ENCODE measurements at regions not wholly inside any gene's neighbourhood (a gene's known extent, or its start where the extent isn't known, plus 50 kb on each side); places are given as distances from the start of the nearest gene placed in this dataset.

DNA sequence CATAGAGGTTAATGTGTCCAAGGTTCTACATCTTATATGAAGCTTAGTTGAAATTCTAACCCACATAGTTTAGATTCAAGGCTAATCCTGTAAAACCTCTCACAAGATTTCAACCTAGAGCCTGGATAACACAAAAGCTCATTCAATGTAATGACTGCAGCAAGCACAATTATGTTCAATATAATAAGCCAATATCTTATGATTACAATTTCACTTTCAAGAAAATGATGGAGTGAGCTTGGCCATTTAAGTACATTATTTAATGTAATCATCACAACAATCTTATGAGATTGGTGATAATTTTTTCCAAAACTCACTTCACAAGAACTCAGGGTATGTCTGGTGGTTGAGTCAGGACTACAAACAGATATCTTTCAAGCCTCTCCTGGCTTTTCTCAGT lies 1140.8 kb upstream of the WWC1 start:
- H3K27ac ChIP-seq: no peak overlapping the region
- DNase-seq (ENCODE audit: low read depth, low spot score): no peak

DNA sequence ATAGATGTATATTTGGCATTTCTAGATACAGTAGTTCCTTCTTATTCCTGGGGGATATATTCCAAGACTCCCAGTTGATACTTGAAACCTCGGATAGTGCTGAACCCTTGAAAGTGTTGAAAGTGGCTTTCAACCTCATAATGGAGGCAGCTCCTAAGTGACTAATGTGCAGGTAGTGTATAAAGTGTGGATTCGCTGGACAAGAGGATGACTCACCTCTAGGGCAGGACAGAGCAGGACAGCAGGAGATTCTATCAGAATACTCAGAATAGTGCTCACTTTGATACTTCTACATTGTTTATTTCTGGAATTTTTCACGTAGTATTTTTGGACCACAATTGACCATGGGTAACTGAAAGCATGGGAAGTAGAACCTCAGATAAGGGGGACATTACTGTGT lies 1138.9 kb upstream of the WWC1 start:
- H3K27ac ChIP-seq: no peak overlapping the region
- no peak for DNase-seq (ENCODE audit: low read depth, low spot score)

- DNase-seq (ENCODE audit: low read depth, low spot score): no peak
- H3K27ac ChIP-seq: no peak overlapping the region
Measured at GRCh38 chr5:167155387-167156005, 1135.9 kb upstream of the WWC1 start.

DNA sequence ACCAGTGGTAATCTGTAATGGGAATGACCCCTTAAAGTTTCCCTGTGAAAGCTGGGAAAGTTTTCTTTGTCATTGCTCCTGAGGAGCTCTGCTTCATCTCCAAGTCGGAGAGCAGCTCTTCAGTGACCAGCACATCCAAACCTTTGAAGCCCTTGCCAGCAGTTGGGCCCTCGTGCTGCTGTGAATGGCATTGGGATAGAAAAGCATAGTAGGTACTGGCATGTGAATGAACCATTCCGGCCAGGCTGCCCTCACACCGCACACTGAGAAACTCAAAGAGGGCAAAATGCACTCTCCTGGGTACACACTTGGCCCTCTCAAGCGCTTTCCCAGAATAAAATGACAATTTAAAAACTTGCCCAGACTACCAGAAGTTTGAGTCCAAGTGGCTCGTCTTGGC lies 1135.0 kb upstream of the WWC1 start:
- H3K27ac ChIP-seq: no peak overlapping the region
- no peak for DNase-seq (ENCODE audit: low read depth, low spot score)

GRCh38 chr5:167158588-167158987 lies 1132.9 kb upstream of the WWC1 start:
- no peak for DNase-seq (ENCODE audit: low read depth, low spot score)
- H3K27ac ChIP-seq: no peak overlapping the region

- no peak overlapping the region for H3K27ac ChIP-seq
- DNase-seq (ENCODE audit: low read depth, low spot score): no peak
Measured at GRCh38 chr5:167160388-167160787, 1131.1 kb upstream of the WWC1 start.

DNA sequence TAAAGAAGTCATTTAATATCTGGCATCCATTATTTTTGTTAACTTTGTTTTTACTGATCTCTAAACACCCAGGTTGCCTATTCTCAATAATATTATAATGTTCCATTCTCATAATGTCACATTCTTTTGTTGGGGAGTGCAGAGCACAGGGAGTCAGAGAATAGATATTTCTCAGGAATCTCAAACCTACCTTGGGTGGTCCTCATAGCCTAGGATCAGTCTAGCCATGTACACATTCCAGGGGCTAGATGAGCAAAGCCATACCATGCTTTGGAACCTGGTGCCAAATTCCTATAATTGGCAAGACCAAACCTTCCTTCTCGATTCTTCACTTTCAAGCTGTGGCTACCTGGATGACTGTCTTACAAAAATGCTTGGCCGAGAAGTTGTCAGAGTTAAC lies 1124.7 kb upstream of the WWC1 start:
- no peak for DNase-seq (ENCODE audit: low read depth, low spot score)
- no peak overlapping the region for H3K27ac ChIP-seq

- DNase-seq (ENCODE audit: low read depth, low spot score): no peak
- H3K27ac ChIP-seq: no peak overlapping the region
Measured at GRCh38 chr5:167167191-167167795, 1124.2 kb upstream of the WWC1 start.

GRCh38 chr5:167168971-167169370 lies 1122.5 kb upstream of the WWC1 start:
- no peak for DNase-seq (ENCODE audit: low read depth, low spot score)
- H3K27ac ChIP-seq: no peak overlapping the region

GRCh38 chr5:167171056-167171455 lies 1120.4 kb upstream of the WWC1 start:
- no peak for DNase-seq (ENCODE audit: low read depth, low spot score)
- no peak overlapping the region for H3K27ac ChIP-seq

GRCh38 chr5:167177736-167178135 lies 1113.7 kb upstream of the WWC1 start:
- H3K27ac ChIP-seq: no peak overlapping the region
- DNase-seq (ENCODE audit: low read depth, low spot score): no peak

- no peak overlapping the region for H3K27ac ChIP-seq
- DNase-seq (ENCODE audit: low read depth, low spot score): no peak
Measured at GRCh38 chr5:167180906-167181305, 1110.5 kb upstream of the WWC1 start.

DNA sequence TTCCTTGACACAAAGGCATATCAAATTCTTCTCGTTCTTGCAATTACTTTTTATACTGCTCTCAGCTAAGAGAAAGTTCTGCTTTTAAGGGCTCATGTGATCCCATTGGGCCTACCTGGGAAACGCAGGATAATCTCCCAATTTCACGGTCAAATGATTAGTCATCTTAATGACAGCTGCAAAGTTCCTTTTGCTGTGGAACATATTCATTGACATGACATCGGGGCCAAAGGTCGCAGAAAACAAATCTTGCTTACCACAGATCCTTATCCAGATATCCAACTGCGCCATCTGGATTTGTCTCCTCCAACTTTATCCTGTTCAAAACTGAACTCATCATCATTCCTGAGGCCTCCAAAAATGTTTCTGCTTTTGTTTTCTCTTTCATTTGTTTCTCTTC lies 1085.6 kb upstream of the WWC1 start:
- no peak overlapping the region for H3K27ac ChIP-seq
- no peak for DNase-seq (ENCODE audit: low read depth, low spot score)

GRCh38 chr5:167207081-167207480 lies 1084.4 kb upstream of the WWC1 start:
- H3K27ac ChIP-seq: no peak overlapping the region
- DNase-seq (ENCODE audit: low read depth, low spot score): no peak

DNA sequence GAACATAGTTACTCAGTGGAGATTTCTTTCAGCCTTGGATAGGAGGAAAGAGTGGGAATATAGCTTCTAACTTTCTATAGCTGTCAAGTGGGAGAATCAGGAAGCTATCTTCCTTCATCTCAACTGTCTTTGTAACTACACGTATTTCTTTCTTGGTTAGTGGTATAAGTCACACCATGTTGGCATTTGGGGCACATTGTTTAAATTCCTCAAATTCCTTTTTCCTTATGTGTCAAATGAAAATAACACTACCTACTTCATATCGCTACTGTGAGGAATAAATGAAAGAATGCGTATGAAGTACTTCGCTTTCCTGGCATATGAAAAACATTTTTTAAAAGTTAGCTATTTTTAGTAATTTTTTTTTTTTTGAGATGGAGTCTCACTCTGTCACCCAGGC lies 1082.5 kb upstream of the WWC1 start:
- no peak for DNase-seq (ENCODE audit: low read depth, low spot score)
- no peak overlapping the region for H3K27ac ChIP-seq

- H3K27ac ChIP-seq: no peak overlapping the region
- no peak for DNase-seq (ENCODE audit: low read depth, low spot score)
Measured at GRCh38 chr5:167217097-167217743, 1074.2 kb upstream of the WWC1 start.

DNA sequence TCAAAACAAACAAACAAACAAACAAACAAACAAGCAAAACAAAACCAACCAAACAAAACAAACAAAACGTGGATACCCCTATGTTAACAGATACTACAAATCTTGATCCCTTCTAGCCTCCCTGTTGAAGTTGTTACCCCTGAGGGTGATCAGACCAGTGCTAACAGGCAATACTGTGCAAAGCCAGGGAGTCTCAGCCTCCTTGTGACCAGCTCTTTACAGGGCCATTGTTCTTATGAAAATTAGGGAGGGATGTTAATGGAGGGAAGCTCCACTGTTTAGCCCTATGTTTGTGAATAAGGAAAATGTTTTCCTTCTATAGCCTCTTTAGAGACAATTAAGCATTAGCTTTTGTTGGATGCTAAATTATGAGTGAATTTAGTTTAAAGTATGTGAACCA lies 1072.1 kb upstream of the WWC1 start:
- DNase-seq (ENCODE audit: low read depth, low spot score): no peak
- H3K27ac ChIP-seq: no peak overlapping the region

- DNase-seq (ENCODE audit: low read depth, low spot score): no peak
- H3K27ac ChIP-seq: no peak overlapping the region
Measured at GRCh38 chr5:167226386-167226785, 1065.1 kb upstream of the WWC1 start.

DNA sequence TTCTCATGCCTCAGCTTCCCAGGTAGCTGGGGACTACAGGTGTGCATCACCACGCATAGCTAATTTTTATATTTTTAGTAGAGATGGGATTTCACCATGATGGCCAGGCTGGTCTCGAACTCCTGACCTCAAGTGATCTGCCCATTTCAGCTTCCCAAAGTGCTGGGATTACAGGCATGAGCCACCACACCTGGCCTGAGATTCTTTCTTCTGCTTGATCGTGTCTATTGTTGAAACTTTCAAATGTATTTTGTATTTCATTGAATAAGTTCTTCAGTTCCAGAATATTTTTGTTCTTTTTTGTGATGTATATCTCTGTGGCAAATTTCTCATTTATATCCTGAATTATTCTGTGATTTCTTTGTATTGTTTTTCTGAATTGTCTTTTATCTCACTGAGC lies 1063.3 kb upstream of the WWC1 start:
- H3K27ac ChIP-seq: no peak overlapping the region
- DNase-seq (ENCODE audit: low read depth, low spot score): no peak

DNA sequence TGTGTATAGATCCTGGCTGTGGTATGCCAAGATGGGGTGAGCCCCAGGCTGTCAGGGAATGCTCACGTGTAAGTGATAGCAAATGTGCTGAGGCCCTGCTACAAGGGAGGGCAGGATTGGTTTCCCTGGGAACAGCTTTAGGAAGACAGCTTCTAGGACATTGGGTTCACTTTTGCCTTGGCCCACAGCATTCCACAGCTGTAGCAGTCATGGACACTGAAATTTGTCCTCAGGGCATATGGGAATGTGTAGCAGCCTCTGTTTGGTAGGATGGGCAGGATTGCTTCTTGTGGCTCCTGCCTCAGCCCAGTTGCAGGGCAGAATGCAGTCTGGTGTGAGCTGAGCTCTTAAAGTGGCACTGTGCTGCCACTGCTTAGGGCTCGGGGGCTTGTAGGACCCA lies 1061.7 kb upstream of the WWC1 start:
- no peak for DNase-seq (ENCODE audit: low read depth, low spot score)

GRCh38 chr5:167230414-167230813 lies 1061.0 kb upstream of the WWC1 start:
- H3K27ac ChIP-seq: no peak overlapping the region
- no peak for DNase-seq (ENCODE audit: low read depth, low spot score)

More for the DNA sequence above, 1061.7 kb upstream of the WWC1 start:
- H3K27ac ChIP-seq: no peak overlapping the region
